ENCODE measurements at regions not wholly inside any gene's neighbourhood (a gene's known extent, or its start where the extent isn't known, plus 50 kb on each side); places are given as distances from the start of the nearest gene placed in this dataset.
"Not testable (repeated sequence)": the region's sequence is repeated elsewhere in the genome, so short reads cannot be mapped to it uniquely, and the experiment has no call there.

- H3K4me3 ChIP-seq (ENCODE audit: low read length) = no peak overlapping the region
- no peak for TF ChIP-seq ZNF274 (IDR thresholded peaks at IDR 0.05; ENCODE audit: low read depth, low read length)
These were observed 108.2 kb upstream of the TNFSF4 start for GRCh38 chr1:173315296-173315695.

GRCh38 chr1:173318788-173319187, 111.7 kb upstream of the TNFSF4 start:
- no peak for TF ChIP-seq ZNF274 (IDR thresholded peaks at IDR 0.05; ENCODE audit: low read depth, low read length)
- H3K4me3 ChIP-seq (ENCODE audit: low read length) = no peak overlapping the region

GRCh38 chr1:173324352-173324751, 117.2 kb upstream of the TNFSF4 start:
- not testable (repeated sequence) for H3K4me3 ChIP-seq (ENCODE audit: low read length)

GRCh38 chr1:173327987-173328386, 120.9 kb upstream of the TNFSF4 start:
- not testable (repeated sequence) for H3K4me3 ChIP-seq (ENCODE audit: low read length)

- no peak overlapping the region for H3K4me3 ChIP-seq (ENCODE audit: low read length)
- TF ChIP-seq ZNF274 (IDR thresholded peaks at IDR 0.05; ENCODE audit: low read depth, low read length) = no peak
These were observed 121.8 kb upstream of the TNFSF4 start for GRCh38 chr1:173328961-173329360.

GRCh38 chr1:173329726-173330125, 122.6 kb upstream of the TNFSF4 start:
- no peak overlapping the region for H3K4me3 ChIP-seq (ENCODE audit: low read length)
- TF ChIP-seq ZNF274 (IDR thresholded peaks at IDR 0.05; ENCODE audit: low read depth, low read length) = no peak

- H3K4me3 ChIP-seq (ENCODE audit: low read length) = peak overlapping the region; percentile 20
These were observed 123.2 kb upstream of the TNFSF4 start for GRCh38 chr1:173330149-173330951.

GRCh38 chr1:173330952-173331548, 123.9 kb upstream of the TNFSF4 start:
- peak overlapping the region; percentile 20 for H3K4me3 ChIP-seq (ENCODE audit: low read length)

More at GRCh38 chr1:173330149-173330951, 123.2 kb upstream of the TNFSF4 start:
- no peak for TF ChIP-seq ZNF274 (IDR thresholded peaks at IDR 0.05; ENCODE audit: low read depth, low read length)

- no peak for TF ChIP-seq ZNF274 (IDR thresholded peaks at IDR 0.05; ENCODE audit: low read depth, low read length)
- H3K4me3 ChIP-seq (ENCODE audit: low read length) = no peak overlapping the region
These were observed 124.9 kb upstream of the TNFSF4 start for GRCh38 chr1:173332026-173332425.

GRCh38 chr1:173333581-173333980, 126.5 kb upstream of the TNFSF4 start:
- no peak for TF ChIP-seq ZNF274 (IDR thresholded peaks at IDR 0.05; ENCODE audit: low read depth, low read length)
- H3K4me3 ChIP-seq (ENCODE audit: low read length) = no peak overlapping the region

GRCh38 chr1:173337126-173337525, 130.0 kb upstream of the TNFSF4 start:
- no peak for TF ChIP-seq ZNF274 (IDR thresholded peaks at IDR 0.05; ENCODE audit: low read depth, low read length)
- no peak overlapping the region for H3K4me3 ChIP-seq (ENCODE audit: low read length)

GRCh38 chr1:173341307-173341706, 134.2 kb upstream of the TNFSF4 start:
- TF ChIP-seq ZNF274 (IDR thresholded peaks at IDR 0.05; ENCODE audit: low read depth, low read length) = no peak
- H3K4me3 ChIP-seq (ENCODE audit: low read length) = no peak overlapping the region

GRCh38 chr1:173341971-173342370, 134.8 kb upstream of the TNFSF4 start:
- no peak overlapping the region for H3K4me3 ChIP-seq (ENCODE audit: low read length)
- TF ChIP-seq ZNF274 (IDR thresholded peaks at IDR 0.05; ENCODE audit: low read depth, low read length) = no peak

- TF ChIP-seq ZNF274 (IDR thresholded peaks at IDR 0.05; ENCODE audit: low read depth, low read length) = no peak
- H3K4me3 ChIP-seq (ENCODE audit: low read length) = no peak overlapping the region
These were observed 134.4 kb upstream of the PRDX6 start for GRCh38 chr1:173342736-173343135.

GRCh38 chr1:173344034-173344743, 132.9 kb upstream of the PRDX6 start:
- no peak for TF ChIP-seq ZNF274 (IDR thresholded peaks at IDR 0.05; ENCODE audit: low read depth, low read length)

More at GRCh38 chr1:173344034-173344743, 132.9 kb upstream of the PRDX6 start:
- H3K4me3 ChIP-seq (ENCODE audit: low read length) = no peak overlapping the region
